ENCODE measurements at regions not wholly inside any gene's neighbourhood (a gene's known extent, or its start where the extent isn't known, plus 50 kb on each side); places are given as distances from the start of the nearest gene placed in this dataset.
"Not testable (repeated sequence)": the region's sequence is repeated elsewhere in the genome, so short reads cannot be mapped to it uniquely, and the experiment has no call there.

GRCh38 chr10:33489501-33490176 lies 155.2 kb upstream of the NRP1 start:
- no peak for DNase-seq

GRCh38 chr10:33487014-33487776 lies 152.7 kb upstream of the NRP1 start:
- no peak for DNase-seq

GRCh38 chr10:33485276-33485675 lies 150.8 kb upstream of the NRP1 start:
- no peak for DNase-seq

GRCh38 chr10:33484787-33485186 lies 150.3 kb upstream of the NRP1 start:
- DNase-seq, result no peak

GRCh38 chr10:33483816-33484190 lies 149.3 kb upstream of the NRP1 start:
- DNase-seq, result no peak

GRCh38 chr10:33483124-33483815 lies 148.8 kb upstream of the NRP1 start:
- no peak for DNase-seq

GRCh38 chr10:33482486-33482885 lies 148.0 kb upstream of the NRP1 start:
- DNase-seq, result no peak

GRCh38 chr10:33481184-33481583 lies 146.7 kb upstream of the NRP1 start:
- DNase-seq, result no peak

GRCh38 chr10:33480417-33480816 lies 145.9 kb upstream of the NRP1 start:
- not testable (repeated sequence) for DNase-seq

GRCh38 chr10:33478675-33479125 lies 144.2 kb upstream of the NRP1 start:
- no peak for DNase-seq

GRCh38 chr10:33478089-33478674 lies 143.7 kb upstream of the NRP1 start:
- no peak for DNase-seq

GRCh38 chr10:33477291-33478088 lies 143.0 kb upstream of the NRP1 start:
- no peak for DNase-seq

GRCh38 chr10:33476757-33477273 lies 142.3 kb upstream of the NRP1 start:
- no peak for DNase-seq

- no peak for DNase-seq
Observed at GRCh38 chr10:33473688-33474087, 139.2 kb upstream of the NRP1 start.

GRCh38 chr10:33468006-33468405 lies 133.5 kb upstream of the NRP1 start:
- DNase-seq, result not testable (repeated sequence)

- no peak for DNase-seq
Observed at GRCh38 chr10:33465747-33466146, 131.3 kb upstream of the NRP1 start.

GRCh38 chr10:33463011-33463410 lies 128.5 kb upstream of the NRP1 start:
- no peak for DNase-seq

GRCh38 chr10:33461295-33461640 lies 126.8 kb upstream of the NRP1 start:
- no peak for DNase-seq

GRCh38 chr10:33460505-33461294 lies 126.2 kb upstream of the NRP1 start:
- no peak for DNase-seq

- no peak for DNase-seq
Observed at GRCh38 chr10:33459602-33460001, 125.1 kb upstream of the NRP1 start.

GRCh38 chr10:33455029-33455428 lies 120.6 kb upstream of the NRP1 start:
- no peak for DNase-seq

GRCh38 chr10:33454554-33454953 lies 120.1 kb upstream of the NRP1 start:
- no peak for DNase-seq
